Endothelial cell of umbilical vein (primary cell): ENCODE measurements at regions not wholly inside any gene's neighbourhood (a gene's known extent, or its start where the extent isn't known, plus 50 kb on each side); places are given as distances from the start of the nearest gene placed in this dataset.

Experiments used
- BruUV-seq: library from RNA; stranded (reverse); fragments of 400-500 nt; replicated peaks from 2 replicates; lab custom pipeline; 2021; lab: Mats Ljungman, UMichigan
- CTCF ChIA-PET: fragments of 300-600, 350-600 bp; sonication (Branson Sonifier 250); formaldehyde crosslinking; loops from one replicate; lab custom pipeline; 2021; ENCODE audit warnings: antibody characterized with exemption, inconsistent platforms; lab: Charles Lee
- POLR2A ChIA-PET: fragments of 300-600, 350-600 bp; sonication (Branson Sonifier 250); formaldehyde crosslinking; loops from one replicate; lab custom pipeline; 2021; ENCODE audit warnings: antibody characterized with exemption, inconsistent platforms; lab: Charles Lee
- DNase-seq: peaks from one replicate; pipeline ENCODE4 v3.0.0-alpha.2; 2011; ENCODE audit warnings: low read depth, low spot score
- FAIRE-seq: peaks from 2 replicates; lab custom pipeline; 2011; peaks lifted over from hg19 to GRCh38; lab: Jason Lieb, UNC
- H2AFZ ChIP-seq: 2 replicates; pipeline ENCODE4 v1.6.0; 2012; ENCODE audit warnings: low read depth, low read length, control low read depth, inconsistent platforms
- H3K27ac ChIP-seq: 2 replicates; pipeline ENCODE4 v1.5.1; 2011; ENCODE audit warnings: low read depth, mild to moderate bottlenecking, control low read depth, low read length, moderate library complexity; ENCODE audit not compliant: insufficient read depth
- H3K27me3 ChIP-seq, 2 experiments: 2 replicates each; pipeline versions ENCODE4 v1.6.0 to v1.6.1; 2011; ENCODE audit warnings: low read length in 2 of 2, mixed read lengths in 1 of 2; ENCODE audit not compliant: control insufficient read depth in 2 of 2, insufficient read depth in 2 of 2
- H3K36me3 ChIP-seq, 2 experiments: 2 replicates in 1 of 2; 3 replicates in 1 of 2; pipeline ENCODE4 v1.5.1; 2011; ENCODE audit warnings: low read length in 2 of 2, mild to moderate bottlenecking in 1 of 2, moderate library complexity in 1 of 2; ENCODE audit not compliant: control insufficient read depth in 2 of 2, insufficient read depth in 2 of 2; ENCODE audit errors: extremely low read depth in 1 of 2
- H3K4me1 ChIP-seq: 3 replicates; pipeline ENCODE4 v1.5.1; 2011; ENCODE audit warnings: mild to moderate bottlenecking, low read length; ENCODE audit not compliant: control insufficient read depth, insufficient read depth; ENCODE audit errors: extremely low read depth
- H3K4me2 ChIP-seq: 2 replicates; pipeline ENCODE4 v1.6.1; 2011; ENCODE audit warnings: low read length, control low read depth, mixed read lengths; ENCODE audit not compliant: insufficient read depth
- H3K4me3 ChIP-seq, 3 experiments: fragments of 200-600 bp in 1 of 3; sonication (generic), shearing (Covaris generic) in 1 of 3; replicated peaks in 1 of 3; 2 replicates each; pipeline ENCODE4 v1.5.1; 2011 to 2016; ENCODE audit warnings: control low read depth in 3 of 3, low read length in 3 of 3, mild to moderate bottlenecking in 2 of 3, inconsistent platforms in 1 of 3, low read depth in 1 of 3, moderate library complexity in 1 of 3; ENCODE audit not compliant: insufficient read depth in 1 of 3
- H3K79me2 ChIP-seq: 2 replicates; pipeline ENCODE4 v1.6.0; 2012; ENCODE audit warnings: low read length, inconsistent platforms; ENCODE audit not compliant: control insufficient read depth, insufficient read depth
- H3K9ac ChIP-seq: replicated peaks from 2 replicates; pipeline ENCODE3; 2011; ENCODE audit warnings: low read length, control low read depth; ENCODE audit not compliant: insufficient read depth; ENCODE audit errors: extremely low read depth
- H3K9me1 ChIP-seq: replicated peaks from 3 replicates; pipeline ENCODE4 v1.6.0; 2011; ENCODE audit warnings: mild to moderate bottlenecking, low read length; ENCODE audit not compliant: control insufficient read depth, insufficient read depth; ENCODE audit errors: extremely low read depth
- H3K9me3 ChIP-seq: replicated peaks from 2 replicates; pipeline ENCODE4 v1.5.1; 2012; ENCODE audit warnings: low read length, inconsistent platforms; ENCODE audit not compliant: control insufficient read depth, insufficient read depth
- H4K20me1 ChIP-seq: replicated peaks from 2 replicates; pipeline ENCODE3; 2011; ENCODE audit warnings: mild to moderate bottlenecking, low read length; ENCODE audit not compliant: control insufficient read depth, insufficient read depth; ENCODE audit errors: extremely low read depth
- CTCF ChIP-seq, 2 donors: IDR thresholded peaks; 1 replicate in 1 of 2; 2 replicates in 1 of 2; pipeline ENCODE4 v1.5.1; 2011; ENCODE audit warnings: low read length in 2 of 2, mild to moderate bottlenecking in 2 of 2, moderate library complexity in 2 of 2, control low read depth in 1 of 2, inconsistent platforms in 1 of 2, low read depth in 1 of 2; ENCODE audit not compliant: insufficient read depth in 1 of 2; ENCODE audit errors: extremely low read depth in 1 of 2
- EZH2 ChIP-seq: IDR thresholded peaks from 2 replicates; pipeline ENCODE4 v1.6.1; 2012; ENCODE audit warnings: borderline replicate concordance, low read depth, mild to moderate bottlenecking, moderate library complexity, low read length, inconsistent platforms; ENCODE audit not compliant: severe bottlenecking
- FOS ChIP-seq: IDR thresholded peaks from 2 replicates; pipeline ENCODE4 v1.6.1; 2011; ENCODE audit warnings: mild to moderate bottlenecking, low read length, moderate library complexity, borderline replicate concordance; ENCODE audit not compliant: insufficient read depth
- GATA2 ChIP-seq: IDR thresholded peaks from 2 replicates; pipeline ENCODE4 v1.7.0; 2011; ENCODE audit warnings: low read depth, mild to moderate bottlenecking, moderate library complexity, mixed read lengths, low read length; ENCODE audit not compliant: insufficient read length, insufficient read depth
- JUN ChIP-seq: IDR thresholded peaks from 2 replicates; pipeline ENCODE4 v1.6.1; 2011; ENCODE audit warnings: borderline replicate concordance, low read depth; ENCODE audit not compliant: insufficient read length, insufficient read depth
- MAX ChIP-seq: IDR thresholded peaks from 2 replicates; pipeline ENCODE4 v1.6.1; 2011; ENCODE audit not compliant: insufficient read depth, insufficient read length
- MYC ChIP-seq: IDR thresholded peaks from one replicate; pipeline ENCODE4 v1.6.1; 2011; ENCODE audit warnings: mild to moderate bottlenecking, low read depth, low read length
- POLR2A ChIP-seq: IDR thresholded peaks from 2 replicates; pipeline ENCODE4 v1.6.1; 2012; ENCODE audit warnings: low read depth, mild to moderate bottlenecking, control low read depth, low read length
- POLR2AphosphoS5 ChIP-seq: IDR thresholded peaks from 2 replicates; pipeline ENCODE4 v1.6.1; 2012; ENCODE audit warnings: low read depth, mild to moderate bottlenecking, control low read depth, low read length, moderate library complexity; ENCODE audit not compliant: insufficient read depth
- dilution Hi-C: fragments of 300-500 bp; cut with MboI; formaldehyde crosslinking; loops from one replicate; pipeline ENCODE4 v1.15.0; 2019; ENCODE audit warnings: low sequenced_read_pairs; ENCODE audit not compliant: extremely low pct_ligation_motif_present
- intact Hi-C: fragments of 100-400 bp; cut with micrococcal nuclease; formaldehyde crosslinking; loops from one replicate; pipeline ENCODE4 v1.10.0; 2022

GRCh38 chr6:11479296-11479695 lies 58.3 kb upstream of the TMEM170B start:
- FAIRE-seq = no peak
- intact Hi-C loops (no loop called here), dilution Hi-C loops (loop anchor here (25.0 kb wide), 1 partner anchor 342 kb away; no protein-coding TSS in a partner anchor)
- H3K4me1 ChIP-seq = no peaks in the 10 kb centered on the region
- no peaks in the 10 kb centered on the region for H3K36me3 ChIP-seq
- no peak overlapping the region for H3K4me2 ChIP-seq
- TF ChIP-seq POLR2A (no peak), JUN (no peak), GATA2 (no peak), MAX (no peak), EZH2 (no peak), POLR2AphosphoS5 (no peak), MYC (no peak), CTCF (IDR thresholded peaks at IDR 0.05; ENCODE audit: extremely low read depth in 1 of 2, insufficient read depth in 1 of 2, low read depth in 1 of 2, low read length in 2 of 2) (no peak), FOS (no peak)
- BruUV-seq = no TSS peak
- H3K9ac ChIP-seq = no peak overlapping the region
- no peak overlapping the region for H2AFZ ChIP-seq
- no peaks in the 10 kb centered on the region for H3K9me1 ChIP-seq
- no peak overlapping the region for H3K4me3 ChIP-seq
- H4K20me1 ChIP-seq = no peaks in the 10 kb centered on the region
- no peak overlapping the region for H3K27ac ChIP-seq
- H3K79me2 ChIP-seq = no peaks in the 10 kb centered on the region
- no peak for DNase-seq
- peaks cover 3 to 11% of the 10 kb centered on the region in 2 experiments for H3K27me3 ChIP-seq
- CTCF ChIA-PET = interaction anchor here (1.3 to 2.1 kb wide), 2 partner anchors 17 to 524 kb away, joined by 5 to 6 read pairs; no protein-coding TSS in a partner anchor
- POLR2A ChIA-PET = no interaction called here
- H3K9me3 ChIP-seq = no peaks in the 10 kb centered on the region
